GM19238 (cell line): ENCODE measurements at regions not wholly inside any gene's neighbourhood (a gene's known extent, or its start where the extent isn't known, plus 50 kb on each side); places are given as distances from the start of the nearest gene placed in this dataset.

ENCODE experiments used
- DNase-seq: peaks from one replicate; pipeline ENCODE4 v3.0.0; 2011; ENCODE audit warnings: low spot score; ENCODE audit not compliant: insufficient read length

GRCh38 chr13:24110011-24110410 lies 50.5 kb upstream of the SPATA13 start:
- no peak for DNase-seq
